Lung (tissue), 11 donors: ENCODE measurements at regions not wholly inside any gene's neighbourhood (a gene's known extent, or its start where the extent isn't known, plus 50 kb on each side); places are given as distances from the start of the nearest gene placed in this dataset.

ENCODE experiments used
- ATAC-seq: fragments of 200-7000 bp; cut with Tn5 transposase; one replicate; pipeline ENCODE4 v1.9.1; 2020; ENCODE audit warnings: moderate number of reproducible peaks; ENCODE audit not compliant: insufficient read depth, low FRiP score
- DNase-seq, 3 donors: peaks; one replicate each; pipeline ENCODE4 v3.0.0-alpha.2; 2013 to 2017
- H3K27ac ChIP-seq, 2 donors: one replicate each; pipeline ENCODE4 v1.5.1; 2013; ENCODE audit warnings: mild to moderate bottlenecking in 2 of 2, moderate library complexity in 2 of 2, control low read depth in 1 of 2, inconsistent platforms in 1 of 2, low read depth in 1 of 2, low read length in 1 of 2
- H3K27me3 ChIP-seq, 3 donors: one replicate each; pipeline ENCODE4 v1.5.1; 2013; ENCODE audit warnings: low read length in 2 of 3; ENCODE audit not compliant: control insufficient read depth in 3 of 3, insufficient read depth in 3 of 3
- H3K36me3 ChIP-seq, 4 donors: one replicate each; pipeline ENCODE4 v1.5.1; 2013; ENCODE audit warnings: low read length in 4 of 4, mild to moderate bottlenecking in 1 of 4, moderate library complexity in 1 of 4; ENCODE audit not compliant: control insufficient read depth in 4 of 4, insufficient read depth in 4 of 4
- H3K4me1 ChIP-seq, 5 donors: one replicate each; pipeline ENCODE4 v1.5.1; 2013; ENCODE audit warnings: low read length in 5 of 5, mild to moderate bottlenecking in 2 of 5, moderate library complexity in 1 of 5; ENCODE audit not compliant: control insufficient read depth in 5 of 5, insufficient read depth in 5 of 5
- H3K4me3 ChIP-seq: one replicate; pipeline ENCODE4 v1.5.1; 2013; ENCODE audit warnings: mild to moderate bottlenecking, control low read depth, moderate library complexity
- H3K9ac ChIP-seq, 2 donors: one replicate each; pipeline ENCODE4 v1.5.1; 2013; ENCODE audit warnings: low read length in 2 of 2, control low read depth in 1 of 2; ENCODE audit not compliant: insufficient read depth in 1 of 2
- H3K9me3 ChIP-seq, 4 donors: one replicate each; pipeline ENCODE4 v1.5.1; 2013; ENCODE audit warnings: low read length in 3 of 4, mild to moderate bottlenecking in 1 of 4, moderate library complexity in 1 of 4; ENCODE audit not compliant: control insufficient read depth in 4 of 4, insufficient read depth in 3 of 4
- CTCF ChIP-seq: IDR thresholded peaks from 2 replicates; pipeline ENCODE4 v1.5.1; 2012; ENCODE audit warnings: mild to moderate bottlenecking; ENCODE audit errors: control extremely low read depth, extremely low read depth
- WGBS, 2 donors: extraction: QIAGEN DNeasy Blood & Tissue Kit; methylation state at CpG; one replicate each; pipeline ENCODE4 v1.1.7; 2013; 5-methylcytosine and 5-hydroxymethylcytosine counted together
- donor health status: control.
- donor health status: control.
- donor health status: Bipolar disorder and iron deficiency.
- donor health status: healthy.
- donor health status: DM: yes; HTN: yes; CAD: no.

GRCh38 chr9:73073337-73074175 lies 78.1 kb upstream of the ANXA1 start:
- Histone ChIP-seq H3K4me3 (no peak overlapping the region), H3K9me3 (no peaks in the 10 kb centered on the region), H3K27me3 (no peaks in the 10 kb centered on the region), H3K27ac (no peak overlapping the region), H3K4me1 (peaks cover 0 to 2% (median 0%) of the 10 kb centered on the region in 5 donors), H3K36me3 (no peaks in the 10 kb centered on the region), H3K9ac (no peak overlapping the region)
- no peak for DNase-seq
- WGBS, 2 donors: 74 to 86% methylated on average over 5 of the region's 5 CpGs
- no peak for ATAC-seq
- TF ChIP-seq CTCF: no peak

GRCh38 chr9:73067074-73067473 lies 84.6 kb upstream of the ANXA1 start:
- no peaks in the 10 kb centered on the region for H3K27me3 ChIP-seq
- no peak overlapping the region for H3K9ac ChIP-seq
- no peaks in the 10 kb centered on the region for H3K4me1 ChIP-seq
- no peaks in the 10 kb centered on the region for H3K9me3 ChIP-seq
- H3K36me3 ChIP-seq: no peaks in the 10 kb centered on the region
- no peak overlapping the region for H3K4me3 ChIP-seq
- TF ChIP-seq CTCF: no peak
- WGBS, 2 donors: 95 to 96% methylated on average over 2 of the region's 2 CpGs
- no peak overlapping the region for H3K27ac ChIP-seq
- DNase-seq: no peak
- ATAC-seq: no peak

GRCh38 chr9:73065439-73065838 lies 86.2 kb upstream of the ANXA1 start:
- WGBS, 2 donors: 91 to 93% methylated on average over 6 of the region's 6 CpGs
- Histone ChIP-seq H3K9me3 (no peaks in the 10 kb centered on the region), H3K27me3 (no peaks in the 10 kb centered on the region), H3K4me1 (peaks cover 0 to 1% (median 0%) of the 10 kb centered on the region in 5 donors), H3K27ac (no peak overlapping the region), H3K4me3 (no peak overlapping the region), H3K9ac (no peak overlapping the region), H3K36me3 (no peaks in the 10 kb centered on the region)
- no peak for TF ChIP-seq CTCF
- ATAC-seq (no peak), DNase-seq (no peak)

- Histone ChIP-seq H3K36me3 (no peaks in the 10 kb centered on the region), H3K27ac (no peak overlapping the region), H3K9me3 (no peaks in the 10 kb centered on the region), H3K4me3 (no peak overlapping the region), H3K9ac (no peak overlapping the region), H3K27me3 (no peaks in the 10 kb centered on the region), H3K4me1 (peaks cover 0 to 1% (median 0%) of the 10 kb centered on the region in 5 donors)
- ATAC-seq (no peak), DNase-seq (no peak)
- 80 to 86% methylated on average over 3 of the region's 3 CpGs for whole genome bisulfite sequencing, 2 donors
- no peak for TF ChIP-seq CTCF
Observed at GRCh38 chr9:73064315-73064714, 87.3 kb upstream of the ANXA1 start.
